ENCODE measurements at regions not wholly inside any gene's neighbourhood (a gene's known extent, or its start where the extent isn't known, plus 50 kb on each side); places are given as distances from the start of the nearest gene placed in this dataset.
"Not testable (repeated sequence)": the region's sequence is repeated elsewhere in the genome, so short reads cannot be mapped to it uniquely, and the experiment has no call there.

GRCh38 chr1:83212033-83212432 is 786.9 kb downstream of the TTLL7 start:
- ATAC-seq: not testable (repeated sequence)

GRCh38 chr1:83208540-83208939 is 790.4 kb downstream of the TTLL7 start:
- not testable (repeated sequence) for ATAC-seq

DNA sequence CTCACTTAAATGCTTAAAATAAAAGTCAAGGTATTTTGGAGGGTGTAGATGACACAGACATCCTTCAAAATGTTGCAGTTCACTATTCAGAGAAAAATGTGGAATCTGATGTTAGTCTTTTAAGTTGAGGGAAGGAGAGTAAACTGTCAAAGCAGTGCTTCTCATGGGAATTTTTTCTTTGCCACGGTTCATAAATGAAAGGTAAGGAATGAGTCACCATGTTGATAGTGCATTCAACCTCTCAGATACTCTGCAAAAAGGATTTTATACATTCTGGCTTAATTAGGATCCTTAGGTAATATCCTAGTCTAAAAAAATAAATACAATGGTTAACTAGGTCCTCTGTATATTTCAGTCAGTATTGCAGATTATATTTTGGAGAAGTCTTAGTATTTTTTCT is 804.3 kb downstream of the TTLL7 start:
- not testable (repeated sequence) for ATAC-seq

- not testable (repeated sequence) for ATAC-seq
Measured at GRCh38 chr1:83182033-83182728, 816.8 kb downstream of the TTLL7 start.

DNA sequence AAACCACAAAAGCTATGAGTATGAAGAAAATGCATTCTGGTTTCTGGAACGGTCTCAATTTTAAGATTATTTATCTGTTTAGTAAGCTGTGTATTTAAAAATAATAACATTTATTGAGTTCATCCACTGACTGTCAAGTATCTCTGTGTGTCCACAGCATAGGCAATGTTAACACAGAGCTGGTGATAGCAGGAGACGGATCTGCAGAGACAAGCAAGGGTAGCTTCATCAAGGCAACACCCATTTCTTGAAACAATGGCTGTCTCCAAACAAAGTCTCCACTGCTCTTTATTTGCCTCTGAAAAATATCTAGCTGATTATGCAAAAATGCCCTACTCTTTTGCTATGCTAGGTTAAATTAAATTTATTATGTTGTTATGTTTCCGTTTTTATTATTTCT is 818.3 kb downstream of the TTLL7 start:
- ATAC-seq: not testable (repeated sequence)

- not testable (repeated sequence) for ATAC-seq
Measured at GRCh38 chr1:83167634-83168033, 831.3 kb downstream of the TTLL7 start.

DNA sequence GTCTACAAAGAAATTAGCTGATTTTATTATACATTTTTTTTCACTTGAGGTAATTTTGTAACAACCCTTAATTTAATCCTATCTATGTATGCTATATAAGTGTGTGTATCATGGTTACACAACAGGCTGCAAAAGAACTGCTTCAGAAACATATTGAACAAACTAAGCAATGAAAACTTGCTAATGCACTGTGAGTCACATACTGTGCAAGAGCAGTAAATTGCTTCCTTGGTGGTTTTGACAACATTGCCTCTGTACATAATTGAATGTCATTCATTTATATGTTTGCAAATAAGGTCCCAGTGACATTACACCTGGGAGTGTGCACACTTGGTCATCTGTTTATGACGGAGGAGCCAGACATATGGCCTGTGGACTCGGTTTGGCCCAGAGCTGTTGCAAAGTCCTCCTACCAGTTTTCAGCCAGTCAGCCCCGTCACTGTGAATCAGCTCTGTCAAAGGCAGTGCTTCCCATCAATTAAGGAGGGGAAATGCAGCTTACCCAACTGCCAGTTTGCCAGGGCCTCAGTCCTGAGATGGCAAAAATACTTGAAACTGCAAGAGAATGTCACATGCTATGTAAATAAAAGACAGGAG is 835.0 kb downstream of the TTLL7 start:
- ATAC-seq: not testable (repeated sequence)

DNA sequence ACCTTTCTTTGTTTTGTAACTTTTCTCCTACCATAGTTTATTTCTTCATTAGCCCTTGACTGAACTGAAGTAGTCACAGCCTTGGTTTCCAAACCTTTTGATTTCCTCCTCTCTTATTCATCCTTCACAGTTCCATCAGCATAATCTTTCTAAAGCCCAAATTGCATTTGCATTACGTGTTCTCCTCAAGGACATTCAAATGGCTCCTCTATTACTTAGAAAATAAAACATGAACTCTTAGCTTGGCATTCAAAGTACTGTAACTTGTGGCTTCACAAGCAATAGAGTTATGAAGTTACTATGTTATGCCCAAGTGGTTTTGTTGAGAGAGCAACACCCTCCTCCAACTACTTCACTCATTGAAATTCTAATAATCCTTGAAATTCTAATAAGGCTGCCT is 840.0 kb downstream of the TTLL7 start:
- ATAC-seq: not testable (repeated sequence)

- ATAC-seq: not testable (repeated sequence)
Measured at GRCh38 chr1:83154306-83154705, 844.6 kb downstream of the TTLL7 start.

- peak; percentile 44 to 51 for ATAC-seq
Measured at GRCh38 chr1:83151167-83151898, 847.6 kb downstream of the TTLL7 start.

- not testable (repeated sequence) for ATAC-seq
Measured at GRCh38 chr1:83150479-83150878, 848.5 kb downstream of the TTLL7 start.

- ATAC-seq: not testable (repeated sequence)
Measured at GRCh38 chr1:83145820-83146219, 853.1 kb downstream of the TTLL7 start.

GRCh38 chr1:83142802-83143201 is 856.1 kb downstream of the TTLL7 start:
- ATAC-seq: not testable (repeated sequence)

DNA sequence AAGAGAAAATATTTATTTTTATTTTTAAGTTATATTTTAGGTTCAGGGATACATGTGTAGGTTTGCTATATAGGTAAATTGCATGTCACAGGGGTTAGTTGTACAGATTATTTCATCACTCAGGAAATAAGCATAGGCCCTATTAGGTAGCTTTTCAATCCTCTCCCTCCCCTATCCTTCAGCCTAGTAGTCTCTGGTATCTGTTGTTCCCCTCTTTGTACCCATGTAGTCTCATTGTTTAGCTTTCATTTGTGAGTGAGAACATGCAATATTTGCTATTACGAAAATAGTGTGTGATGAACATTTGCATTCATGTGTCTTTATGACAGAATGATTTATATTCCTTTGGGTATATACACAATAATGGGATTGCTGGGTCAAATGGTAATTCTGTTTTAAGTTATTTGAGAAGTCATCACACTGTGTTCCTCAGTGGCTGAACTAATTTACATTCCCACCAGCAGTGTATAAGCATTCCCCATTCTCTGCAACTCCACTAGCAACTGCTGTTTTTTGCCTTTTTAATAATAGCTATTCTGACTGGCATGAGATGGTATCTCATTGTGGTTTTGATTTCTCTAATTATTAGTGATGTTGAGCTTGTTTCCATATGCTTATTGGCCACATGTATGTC is 863.3 kb downstream of the TTLL7 start:
- ATAC-seq: not testable (repeated sequence)

DNA sequence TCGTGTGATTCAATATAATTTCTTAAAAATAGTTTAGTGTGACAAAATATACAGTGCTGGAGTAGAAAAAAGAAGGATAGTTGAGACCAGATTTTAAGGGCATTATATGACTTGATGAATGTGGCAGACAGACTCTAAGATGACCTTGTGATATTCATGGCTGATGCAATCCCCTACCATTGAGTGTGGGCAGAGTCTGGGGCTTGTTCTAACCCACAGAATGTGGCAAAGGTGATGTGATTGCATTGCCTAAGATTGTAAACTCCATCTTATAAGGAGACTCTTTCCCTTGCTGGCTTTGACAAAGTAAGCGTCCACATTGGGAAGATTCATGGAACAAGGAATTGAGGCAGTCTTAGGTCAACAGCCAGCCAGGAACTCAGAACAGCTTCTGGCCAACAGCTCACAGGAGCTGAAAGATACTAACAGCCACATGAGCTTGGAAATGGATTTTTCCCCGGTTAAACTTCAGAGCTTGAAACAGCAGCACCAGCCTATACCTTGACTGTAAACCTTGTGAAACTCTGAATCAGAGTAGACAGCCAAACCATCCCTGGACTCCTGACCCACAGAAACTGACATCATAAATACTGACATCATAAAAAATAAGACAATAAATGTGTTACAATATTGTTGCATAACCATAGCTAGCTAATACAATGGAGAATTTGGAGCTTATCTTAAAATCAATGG is 864.5 kb downstream of the TTLL7 start:
- peak in 1 of 2 donors; percentile 63 for ATAC-seq

DNA sequence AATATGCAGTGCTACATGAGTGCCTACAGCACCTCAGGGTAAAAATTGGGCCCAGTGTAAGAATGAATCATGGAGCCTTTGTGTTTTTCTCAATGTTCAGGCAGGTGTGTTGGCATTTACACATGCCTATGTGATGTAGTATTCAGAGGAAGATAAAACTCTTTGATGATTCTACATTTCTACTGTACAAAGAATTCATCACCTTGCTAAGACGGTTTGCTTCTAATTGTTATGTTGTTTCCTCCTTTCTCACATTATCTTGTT is 867.3 kb downstream of the TTLL7 start:
- ATAC-seq: no peak

- ATAC-seq: no peak
Measured at GRCh38 chr1:83130886-83131691, 867.8 kb downstream of the TTLL7 start.

DNA sequence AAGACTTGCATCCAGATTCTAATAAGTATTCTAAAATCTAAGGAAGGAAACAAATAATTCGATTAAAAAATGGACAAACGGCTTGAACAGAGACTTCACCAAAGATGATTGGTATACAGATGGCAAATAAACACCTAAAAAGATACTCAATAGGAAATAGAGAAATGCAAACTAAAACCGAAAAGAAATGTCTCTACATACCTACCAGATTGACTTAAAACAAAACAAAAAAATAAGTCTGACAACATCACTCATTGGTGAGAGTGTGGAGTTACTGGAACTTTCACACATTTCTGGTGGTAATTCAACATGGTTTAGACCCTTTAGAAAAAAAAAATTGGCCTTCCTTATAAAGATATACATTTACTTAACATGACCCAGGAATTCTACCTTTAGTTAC is 869.8 kb downstream of the TTLL7 start:
- no peak for ATAC-seq

GRCh38 chr1:83125456-83125855 is 873.5 kb downstream of the TTLL7 start:
- ATAC-seq: no peak

DNA sequence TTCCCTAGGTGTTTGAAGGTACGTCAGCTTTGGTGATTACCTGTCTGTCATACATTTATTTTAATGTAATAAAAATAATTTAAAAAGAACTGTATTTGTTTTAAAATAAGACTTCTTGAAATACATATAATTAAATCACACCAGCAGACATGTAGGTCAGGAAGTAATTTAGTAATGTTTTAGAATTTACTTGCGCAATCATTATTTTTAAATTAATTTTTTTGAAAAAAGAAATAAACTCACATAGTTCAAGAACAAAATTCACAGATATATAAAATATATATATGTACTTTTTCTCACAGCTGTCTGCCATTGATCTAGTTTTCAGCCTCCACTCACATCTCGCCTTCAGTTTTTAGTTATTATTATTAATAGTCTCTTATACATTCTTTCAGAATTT is 875.9 kb downstream of the TTLL7 start:
- no peak for ATAC-seq

- ATAC-seq: no peak
Measured at GRCh38 chr1:83118472-83118871, 880.5 kb downstream of the TTLL7 start.

DNA sequence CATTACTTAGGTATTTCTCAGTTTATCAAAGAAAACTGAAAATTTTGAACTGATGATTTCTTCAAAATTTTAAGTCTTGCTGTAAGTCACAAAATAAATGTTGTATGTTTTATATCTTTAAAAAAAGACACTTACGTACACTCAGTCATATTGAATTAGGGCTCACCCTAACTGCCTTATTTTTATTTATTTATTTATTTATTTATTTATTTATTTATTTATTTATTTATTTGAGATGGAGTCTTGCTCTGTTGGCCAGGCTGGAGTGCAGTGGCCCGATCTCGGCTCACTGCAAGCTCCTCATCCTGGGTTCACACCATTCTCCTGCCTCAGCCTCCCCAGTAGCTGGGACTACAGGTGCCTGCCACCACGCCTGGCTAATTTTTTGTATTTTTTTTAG is 881.9 kb downstream of the TTLL7 start:
- ATAC-seq: not testable (repeated sequence)

Measured in activated CD4-positive, CD25-positive, alpha-beta regulatory T cell treated with anti-CD3 and anti-CD28 coated beads, Interleukin-2, amount 50 U/mL, for 24 hours (primary cell).